KOPT-K1 (cell line): ENCODE measurements at regions not wholly inside any gene's neighbourhood (a gene's known extent, or its start where the extent isn't known, plus 50 kb on each side); places are given as distances from the start of the nearest gene placed in this dataset.
"Not testable (repeated sequence)": the region's sequence is repeated elsewhere in the genome, so short reads cannot be mapped to it uniquely, and the experiment has no call there.

Experiments used
- H3K27ac ChIP-seq: fragments of 200-600 bp; sonication (generic); 2 replicates; pipeline ENCODE4 v1.5.1; 2016; ENCODE audit warnings: antibody characterized with exemption, mild to moderate bottlenecking, low read depth, low read length; ENCODE audit not compliant: poor library complexity, severe bottlenecking
- H3K36me3 ChIP-seq: fragments of 200-600 bp; sonication (generic); 2 replicates; pipeline ENCODE4 v1.5.1; 2017; ENCODE audit warnings: antibody characterized with exemption, mild to moderate bottlenecking, low read length, moderate library complexity; ENCODE audit not compliant: insufficient read depth
- H3K9me3 ChIP-seq: fragments of 200-600 bp; sonication (generic); 2 replicates; pipeline ENCODE4 v1.5.1; 2017; ENCODE audit warnings: antibody characterized with exemption, low read length, mild to moderate bottlenecking; ENCODE audit not compliant: insufficient read depth, poor library complexity, severe bottlenecking

GRCh38 chr4:96395747-96396146 lies 555.9 kb downstream of the PDHA2 start:
- H3K27ac ChIP-seq: no peak overlapping the region
- no peaks in the 10 kb centered on the region for H3K36me3 ChIP-seq
- no peaks in the 10 kb centered on the region for H3K9me3 ChIP-seq

GRCh38 chr4:96406742-96407141 lies 566.8 kb downstream of the PDHA2 start:
- no peak overlapping the region for H3K27ac ChIP-seq
- no peaks in the 10 kb centered on the region for H3K9me3 ChIP-seq
- no peaks in the 10 kb centered on the region for H3K36me3 ChIP-seq

GRCh38 chr4:96407225-96407624 lies 567.3 kb downstream of the PDHA2 start:
- Histone ChIP-seq H3K9me3 (no peaks in the 10 kb centered on the region), H3K36me3 (no peaks in the 10 kb centered on the region), H3K27ac (no peak overlapping the region)

- H3K27ac ChIP-seq: no peak overlapping the region
- H3K9me3 ChIP-seq: no peaks in the 10 kb centered on the region
These were observed 568.0 kb downstream of the PDHA2 start for GRCh38 chr4:96407738-96408463.

GRCh38 chr4:96414853-96415252 lies 575.0 kb downstream of the PDHA2 start:
- not testable (repeated sequence) for H3K27ac ChIP-seq, H3K36me3 ChIP-seq, H3K9me3 ChIP-seq

More at GRCh38 chr4:96407738-96408463, 568.0 kb downstream of the PDHA2 start:
- no peaks in the 10 kb centered on the region for H3K36me3 ChIP-seq

GRCh38 chr4:96429657-96430056 lies 589.8 kb downstream of the PDHA2 start:
- Histone ChIP-seq H3K36me3 (no peaks in the 10 kb centered on the region), H3K27ac (no peak overlapping the region), H3K9me3 (no peaks in the 10 kb centered on the region)

GRCh38 chr4:96431094-96431493 lies 591.2 kb downstream of the PDHA2 start:
- H3K27ac ChIP-seq: no peak overlapping the region
- no peaks in the 10 kb centered on the region for H3K9me3 ChIP-seq
- no peaks in the 10 kb centered on the region for H3K36me3 ChIP-seq

GRCh38 chr4:96448315-96448872 lies 608.5 kb downstream of the PDHA2 start:
- H3K27ac ChIP-seq: no peak overlapping the region
- peaks cover 31% of the 10 kb centered on the region for H3K9me3 ChIP-seq
- H3K36me3 ChIP-seq: no peaks in the 10 kb centered on the region

GRCh38 chr4:96455045-96455720 lies 615.3 kb downstream of the PDHA2 start:
- no peak overlapping the region for H3K27ac ChIP-seq
- peaks cover 3% of the 10 kb centered on the region for H3K9me3 ChIP-seq
- H3K36me3 ChIP-seq: no peaks in the 10 kb centered on the region

- not testable (repeated sequence) for H3K36me3 ChIP-seq, H3K27ac ChIP-seq, H3K9me3 ChIP-seq
These were observed 618.1 kb downstream of the PDHA2 start for GRCh38 chr4:96458031-96458430.

- no peaks in the 10 kb centered on the region for H3K9me3 ChIP-seq
These were observed 619.2 kb downstream of the PDHA2 start for GRCh38 chr4:96459105-96459504.

GRCh38 chr4:96465834-96466233 lies 625.9 kb downstream of the PDHA2 start:
- Histone ChIP-seq H3K36me3 (no peaks in the 10 kb centered on the region), H3K9me3 (peaks cover 13% of the 10 kb centered on the region), H3K27ac (no peak overlapping the region)

More at GRCh38 chr4:96459105-96459504, 619.2 kb downstream of the PDHA2 start:
- no peaks in the 10 kb centered on the region for H3K36me3 ChIP-seq
- no peak overlapping the region for H3K27ac ChIP-seq

- no peak overlapping the region for H3K27ac ChIP-seq
- H3K36me3 ChIP-seq: no peaks in the 10 kb centered on the region
- peaks cover 13% of the 10 kb centered on the region for H3K9me3 ChIP-seq
These were observed 632.3 kb downstream of the PDHA2 start for GRCh38 chr4:96471956-96472867.

- Histone ChIP-seq H3K27ac (no peak overlapping the region), H3K36me3 (no peaks in the 10 kb centered on the region), H3K9me3 (peaks cover 13% of the 10 kb centered on the region)
These were observed 633.4 kb downstream of the PDHA2 start for GRCh38 chr4:96473246-96473645.
